Endothelial cell of umbilical vein (primary cell): ENCODE measurements at regions not wholly inside any gene's neighbourhood (a gene's known extent, or its start where the extent isn't known, plus 50 kb on each side); places are given as distances from the start of the nearest gene placed in this dataset.

ENCODE experiments used
- MAX ChIP-seq: IDR thresholded peaks from 2 replicates; pipeline ENCODE4 v1.6.1; 2011; ENCODE audit not compliant: insufficient read depth, insufficient read length
- MYC ChIP-seq: IDR thresholded peaks from one replicate; pipeline ENCODE4 v1.6.1; 2011; ENCODE audit warnings: mild to moderate bottlenecking, low read depth, low read length
- POLR2A ChIP-seq: IDR thresholded peaks from 2 replicates; pipeline ENCODE4 v1.6.1; 2012; ENCODE audit warnings: low read depth, mild to moderate bottlenecking, control low read depth, low read length
- TF ChIP-seq, protein P1 (sequence below), 2 donors: IDR thresholded peaks; 1 replicate in 1 of 2; 2 replicates in 1 of 2; pipeline ENCODE4 v1.5.1; 2011; ENCODE audit warnings: low read length in 2 of 2, mild to moderate bottlenecking in 2 of 2, moderate library complexity in 2 of 2, control low read depth in 1 of 2, inconsistent platforms in 1 of 2, low read depth in 1 of 2; ENCODE audit not compliant: insufficient read depth in 1 of 2; ENCODE audit errors: extremely low read depth in 1 of 2

DNA sequence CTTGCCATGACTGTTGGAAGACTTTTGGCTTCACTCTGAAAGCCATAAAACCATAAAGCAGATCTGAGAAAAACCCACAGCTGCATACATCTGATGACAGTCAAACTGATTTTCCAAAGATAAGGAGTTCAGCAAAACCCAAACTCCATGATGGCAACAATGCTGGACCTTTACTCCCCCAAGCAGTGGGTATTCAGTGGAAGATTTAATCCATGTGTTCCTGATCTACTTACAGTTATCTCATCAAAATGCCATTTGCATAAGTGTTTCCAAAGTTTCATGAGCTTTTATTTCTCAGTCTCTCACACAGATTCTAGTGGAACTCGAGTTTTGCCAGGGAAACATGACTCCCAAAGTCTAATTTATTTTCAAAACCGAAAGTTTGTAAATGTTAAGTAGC, 184.9 kb downstream of the ZC3H11B start:
- no peak for TF ChIP-seq MYC
- TF ChIP-seq POLR2A, result no peak
- TF ChIP-seq, protein P1, sequence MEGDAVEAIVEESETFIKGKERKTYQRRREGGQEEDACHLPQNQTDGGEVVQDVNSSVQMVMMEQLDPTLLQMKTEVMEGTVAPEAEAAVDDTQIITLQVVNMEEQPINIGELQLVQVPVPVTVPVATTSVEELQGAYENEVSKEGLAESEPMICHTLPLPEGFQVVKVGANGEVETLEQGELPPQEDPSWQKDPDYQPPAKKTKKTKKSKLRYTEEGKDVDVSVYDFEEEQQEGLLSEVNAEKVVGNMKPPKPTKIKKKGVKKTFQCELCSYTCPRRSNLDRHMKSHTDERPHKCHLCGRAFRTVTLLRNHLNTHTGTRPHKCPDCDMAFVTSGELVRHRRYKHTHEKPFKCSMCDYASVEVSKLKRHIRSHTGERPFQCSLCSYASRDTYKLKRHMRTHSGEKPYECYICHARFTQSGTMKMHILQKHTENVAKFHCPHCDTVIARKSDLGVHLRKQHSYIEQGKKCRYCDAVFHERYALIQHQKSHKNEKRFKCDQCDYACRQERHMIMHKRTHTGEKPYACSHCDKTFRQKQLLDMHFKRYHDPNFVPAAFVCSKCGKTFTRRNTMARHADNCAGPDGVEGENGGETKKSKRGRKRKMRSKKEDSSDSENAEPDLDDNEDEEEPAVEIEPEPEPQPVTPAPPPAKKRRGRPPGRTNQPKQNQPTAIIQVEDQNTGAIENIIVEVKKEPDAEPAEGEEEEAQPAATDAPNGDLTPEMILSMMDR (IDR thresholded peaks at IDR 0.05; ENCODE audit: extremely low read depth in 1 of 2, insufficient read depth in 1 of 2, low read depth in 1 of 2, low read length in 2 of 2), result no peak
- no peak for TF ChIP-seq MAX
